ENCODE measurements at regions not wholly inside any gene's neighbourhood (a gene's known extent, or its start where the extent isn't known, plus 50 kb on each side); places are given as distances from the start of the nearest gene placed in this dataset.
"Not testable (repeated sequence)": the region's sequence is repeated elsewhere in the genome, so short reads cannot be mapped to it uniquely, and the experiment has no call there.

DNA sequence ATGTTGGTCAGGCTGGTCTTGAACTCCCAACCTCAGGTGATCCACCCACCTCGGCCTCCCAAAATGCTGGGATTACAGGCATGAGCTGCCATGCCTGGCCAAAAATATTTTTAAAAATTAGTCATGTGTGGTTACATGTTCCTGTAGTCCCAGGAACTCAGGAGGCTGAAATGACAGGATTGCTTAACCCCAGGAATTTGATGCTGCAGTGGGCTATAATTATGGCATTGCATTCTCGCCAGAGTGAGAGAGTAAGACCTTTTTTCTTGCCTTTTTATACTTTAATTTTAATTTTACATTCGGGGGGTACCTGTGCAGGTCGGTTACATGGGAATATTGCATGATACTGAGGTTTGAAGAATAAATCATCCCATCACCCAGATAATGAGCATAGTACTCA, 86.6 kb upstream of the ZNF92 start:
- H3K27me3 Mint-ChIP-seq (ENCODE audit: insufficient read depth, unreplicated experiment): no peaks in the 10 kb centered on the region
- ChIA-PET POLR2A (interaction anchor here (1.7 kb wide), 1 partner anchor 11 kb away, joined by 3 read pairs; no protein-coding TSS in a partner anchor), CTCF (interaction anchor here (0.6 to 4.5 kb wide), 3 partner anchors 13 to 335 kb away, joined by 3 to 24 read pairs (median 6); no protein-coding TSS in a partner anchor)
- peak; percentile 48 for DNase-seq (ENCODE audit: unreplicated experiment)
- TF ChIP-seq CTCF (IDR thresholded peaks at IDR 0.05; ENCODE audit: unreplicated experiment): no peak
- no peak overlapping the region for H3K27ac Mint-ChIP-seq (ENCODE audit: low read depth, unreplicated experiment)
- no peaks in the 10 kb centered on the region for H3K36me3 Mint-ChIP-seq (ENCODE audit: insufficient read depth, unreplicated experiment)
- peaks cover 6% of the 10 kb centered on the region for H3K9me3 Mint-ChIP-seq (ENCODE audit: unreplicated experiment)
- H3K4me1 Mint-ChIP-seq (ENCODE audit: insufficient read depth, unreplicated experiment): no peaks in the 10 kb centered on the region
- intact Hi-C loops (cut with micrococcal nuclease): no loop called here
- BruUV-seq (replicated peaks): no TSS peak
- H3K4me3 Mint-ChIP-seq (ENCODE audit: unreplicated experiment): no peak overlapping the region

DNA sequence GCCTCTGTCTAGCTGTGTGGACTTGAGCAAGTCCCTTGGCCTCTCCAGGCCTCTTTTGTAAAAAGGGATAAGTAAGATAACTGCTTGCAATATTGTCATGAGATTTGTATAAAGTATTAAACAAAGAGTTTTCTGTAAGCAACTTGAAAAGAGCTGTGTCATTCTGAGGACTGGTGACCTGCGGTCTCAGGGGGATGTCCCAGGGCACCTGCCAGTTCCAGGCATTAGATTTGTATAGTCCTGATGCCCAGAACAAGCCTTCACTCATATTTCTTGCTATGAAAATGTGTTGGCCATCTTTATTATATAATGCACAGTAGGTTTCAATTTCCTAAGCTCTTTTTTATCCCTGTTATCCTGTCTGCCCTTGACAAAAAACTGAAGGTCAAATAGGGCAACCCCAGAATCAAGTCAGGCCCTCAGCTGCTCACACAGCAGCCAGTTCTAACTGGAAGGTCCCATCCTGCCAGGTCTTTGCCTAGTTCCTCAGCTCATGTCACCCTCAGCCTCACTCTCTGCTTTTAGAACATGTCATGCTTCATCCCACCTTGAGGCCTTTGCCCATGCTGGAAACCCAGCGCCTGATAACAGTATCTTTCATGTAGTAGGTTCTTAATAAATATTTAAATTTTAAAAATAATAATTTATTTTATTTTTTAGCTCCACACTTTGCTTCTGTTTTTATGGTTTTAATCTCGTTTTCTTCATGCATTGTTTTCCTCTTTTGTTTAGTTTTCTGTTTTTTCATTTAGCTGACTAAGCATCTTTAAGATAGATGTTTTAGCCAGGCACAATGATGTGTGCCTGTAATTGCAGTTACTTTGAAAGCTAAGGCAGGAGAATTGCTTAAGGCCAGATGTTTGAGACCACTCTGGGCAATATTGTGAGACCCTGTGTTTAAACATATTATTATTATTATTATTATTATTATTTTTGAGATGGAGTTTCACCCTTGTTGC, 87.5 kb upstream of the ZNF92 start:
- no TSS peak for BruUV-seq (replicated peaks)
- Mint-ChIP-seq H3K36me3 (ENCODE audit: insufficient read depth, unreplicated experiment) (no peaks in the 10 kb centered on the region), H3K4me1 (ENCODE audit: insufficient read depth, unreplicated experiment) (no peaks in the 10 kb centered on the region), H3K27ac (ENCODE audit: low read depth, unreplicated experiment) (no peak overlapping the region), H3K4me3 (ENCODE audit: unreplicated experiment) (no peak overlapping the region), H3K9me3 (ENCODE audit: unreplicated experiment) (peaks cover 6% of the 10 kb centered on the region), H3K27me3 (ENCODE audit: insufficient read depth, unreplicated experiment) (no peaks in the 10 kb centered on the region)
- TF ChIP-seq CTCF (IDR thresholded peaks at IDR 0.05; ENCODE audit: unreplicated experiment): no peak
- intact Hi-C loops (cut with micrococcal nuclease): no loop called here
- CTCF ChIA-PET: interaction anchor here (0.6 to 4.5 kb wide), 4 partner anchors 14 to 334 kb away, joined by 3 to 24 read pairs (median 4); no protein-coding TSS in a partner anchor
- DNase-seq (ENCODE audit: unreplicated experiment): no peak
- POLR2A ChIA-PET: interaction anchor here (1.2 to 1.7 kb wide), 2 partner anchors 12 to 13 kb away, joined by 3 to 4 read pairs; no protein-coding TSS in a partner anchor

DNA sequence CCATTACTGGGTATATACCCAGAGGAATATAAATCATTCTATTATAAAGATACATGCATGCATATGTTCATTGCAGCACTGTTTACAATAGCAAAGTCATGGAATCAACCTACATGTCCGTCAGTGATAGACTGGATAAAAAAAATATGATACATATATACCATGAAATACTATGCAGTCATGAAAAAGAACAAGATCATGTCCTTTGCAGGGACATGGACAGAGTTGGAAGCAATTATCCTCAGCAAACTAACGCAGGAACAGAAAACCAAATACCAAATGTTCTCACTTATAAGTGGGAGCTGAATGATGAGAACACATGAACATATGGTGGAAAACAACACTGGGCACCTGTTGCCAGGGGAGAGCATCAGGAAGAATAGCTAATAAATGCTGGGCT, 88.4 kb upstream of the ZNF92 start:
- BruUV-seq (replicated peaks); H3K27me3 Mint-ChIP-seq (ENCODE audit: insufficient read depth, unreplicated experiment); DNase-seq (ENCODE audit: unreplicated experiment); H3K9me3 Mint-ChIP-seq (ENCODE audit: unreplicated experiment); H3K4me1 Mint-ChIP-seq (ENCODE audit: insufficient read depth, unreplicated experiment); H3K27ac Mint-ChIP-seq (ENCODE audit: low read depth, unreplicated experiment); intact Hi-C loops (cut with micrococcal nuclease); H3K36me3 Mint-ChIP-seq (ENCODE audit: insufficient read depth, unreplicated experiment); H3K4me3 Mint-ChIP-seq (ENCODE audit: unreplicated experiment): not testable (repeated sequence)
- ChIA-PET CTCF (interaction anchor here (1.4 to 4.5 kb wide), 2 partner anchors 23 to 32 kb away, joined by 3 to 24 read pairs; no protein-coding TSS in a partner anchor), POLR2A (interaction anchor here (1.0 to 1.2 kb wide), 2 partner anchors 14 kb away, joined by 3 to 4 read pairs; no protein-coding TSS in a partner anchor)

DNA sequence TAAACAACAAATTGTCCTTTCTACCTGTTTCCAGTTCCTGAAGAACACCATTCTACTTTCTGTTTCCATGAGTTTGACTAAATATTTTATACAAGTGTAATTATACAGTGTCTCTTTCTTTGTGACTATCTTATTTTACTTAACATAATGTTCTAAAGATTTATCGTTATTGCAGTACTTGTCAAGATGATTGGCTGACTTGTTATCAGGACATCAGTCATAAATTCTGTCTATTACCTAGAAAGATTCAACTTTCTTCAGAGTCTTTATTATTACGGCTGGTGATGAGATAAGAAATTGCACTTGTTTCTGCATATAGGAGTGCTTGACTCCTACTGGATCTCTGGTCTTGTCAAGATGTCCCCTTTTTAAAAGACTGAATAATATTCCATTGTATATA, 93.9 kb upstream of the ZNF92 start:
- H3K27ac Mint-ChIP-seq (ENCODE audit: low read depth, unreplicated experiment): no peak overlapping the region
- POLR2A ChIA-PET: no interaction called here
- DNase-seq (ENCODE audit: unreplicated experiment): no peak
- CTCF ChIA-PET: no interaction called here
- no peaks in the 10 kb centered on the region for H3K4me1 Mint-ChIP-seq (ENCODE audit: insufficient read depth, unreplicated experiment)
- intact Hi-C loops (cut with micrococcal nuclease): no loop called here
- no peak overlapping the region for H3K4me3 Mint-ChIP-seq (ENCODE audit: unreplicated experiment)
- peaks cover 17% of the 10 kb centered on the region for H3K9me3 Mint-ChIP-seq (ENCODE audit: unreplicated experiment)
- no peaks in the 10 kb centered on the region for H3K36me3 Mint-ChIP-seq (ENCODE audit: insufficient read depth, unreplicated experiment)
- TF ChIP-seq CTCF (IDR thresholded peaks at IDR 0.05; ENCODE audit: unreplicated experiment): no peak
- BruUV-seq (replicated peaks): no TSS peak
- H3K27me3 Mint-ChIP-seq (ENCODE audit: insufficient read depth, unreplicated experiment): no peaks in the 10 kb centered on the region
